ENCODE measurements at regions not wholly inside any gene's neighbourhood (a gene's known extent, or its start where the extent isn't known, plus 50 kb on each side); places are given as distances from the start of the nearest gene placed in this dataset.
"Not testable (repeated sequence)": the region's sequence is repeated elsewhere in the genome, so short reads cannot be mapped to it uniquely, and the experiment has no call there.

GRCh38 chr14:86775896-86776295 is 1217.1 kb downstream of the GALC start:
- H3K36me3 ChIP-seq (ENCODE audit: control insufficient read depth in 4 of 4, insufficient read depth in 3 of 4, low read depth in 1 of 4, low read length in 3 of 4); H3K27ac ChIP-seq (ENCODE audit: low read depth in 1 of 2, low read length in 2 of 2); H3K4me3 ChIP-seq (ENCODE audit: low read depth in 1 of 3, low read length in 3 of 3); H3K27me3 ChIP-seq (ENCODE audit: control insufficient read depth in 4 of 4, insufficient read depth in 4 of 4, low read length in 3 of 4); DNase-seq (ENCODE audit: low spot score); H3K9ac ChIP-seq (ENCODE audit: low read depth in 1 of 2, low read length in 2 of 2); H3K9me3 ChIP-seq (ENCODE audit: control insufficient read depth in 4 of 4, low read length in 3 of 4): not testable (repeated sequence)
- 89% methylated on average over 3 of the region's 3 CpGs for WGBS
- peaks cover 1 to 28% (median 13%) of the 10 kb centered on the region in 4 donors for H3K4me1 ChIP-seq (ENCODE audit: control insufficient read depth in 4 of 4, insufficient read depth in 4 of 4, low read length in 3 of 4)

- 67% methylated on average over 2 of the region's 2 CpGs for WGBS
- peaks cover 1 to 20% (median 9%) of the 10 kb centered on the region in 4 donors for H3K4me1 ChIP-seq (ENCODE audit: control insufficient read depth in 4 of 4, insufficient read depth in 4 of 4, low read length in 3 of 4)
- H3K36me3 ChIP-seq (ENCODE audit: control insufficient read depth in 4 of 4, insufficient read depth in 3 of 4, low read depth in 1 of 4, low read length in 3 of 4), result no peaks in the 10 kb centered on the region
- DNase-seq (ENCODE audit: low spot score), result no peak
- TF ChIP-seq NR2F2 (IDR thresholded peaks at IDR 0.05) (no peak), EGR1 (IDR thresholded peaks at IDR 0.05; ENCODE audit: low read depth in 2 of 2) (no peak), HNF4A (conservative IDR thresholded peaks at IDR 0.05) (no peak), HNF4G (IDR thresholded peaks at IDR 0.05) (no peak)
- no peak overlapping the region for H3K9ac ChIP-seq (ENCODE audit: low read depth in 1 of 2, low read length in 2 of 2)
- H3K27me3 ChIP-seq (ENCODE audit: control insufficient read depth in 4 of 4, insufficient read depth in 4 of 4, low read length in 3 of 4), result no peaks in the 10 kb centered on the region
- H3K27ac ChIP-seq (ENCODE audit: low read depth in 1 of 2, low read length in 2 of 2), result no peak overlapping the region
- H3K9me3 ChIP-seq (ENCODE audit: control insufficient read depth in 4 of 4, low read length in 3 of 4), result no peaks in the 10 kb centered on the region
- no peak overlapping the region for H3K4me3 ChIP-seq (ENCODE audit: low read depth in 1 of 3, low read length in 3 of 3)
Measured at GRCh38 chr14:86774916-86775315, 1218.1 kb downstream of the GALC start.

GRCh38 chr14:86772075-86772474 is 1220.9 kb downstream of the GALC start:
- no peak overlapping the region for H3K27ac ChIP-seq (ENCODE audit: low read depth in 1 of 2, low read length in 2 of 2)
- no peaks in the 10 kb centered on the region for H3K4me1 ChIP-seq (ENCODE audit: control insufficient read depth in 4 of 4, insufficient read depth in 4 of 4, low read length in 3 of 4)
- no peaks in the 10 kb centered on the region for H3K36me3 ChIP-seq (ENCODE audit: control insufficient read depth in 4 of 4, insufficient read depth in 3 of 4, low read depth in 1 of 4, low read length in 3 of 4)
- no peak for DNase-seq (ENCODE audit: low spot score)
- H3K4me3 ChIP-seq (ENCODE audit: low read depth in 1 of 3, low read length in 3 of 3), result no peak overlapping the region
- TF ChIP-seq JUND (IDR thresholded peaks at IDR 0.05) (no peak), CTCF (IDR thresholded peaks at IDR 0.05; ENCODE audit: low read depth, low read length, missing input control) (no peak), FOXA1 (IDR thresholded peaks at IDR 0.05) (no peak), TAF1 (conservative IDR thresholded peaks at IDR 0.05) (no peak), REST (IDR thresholded peaks at IDR 0.05) (no peak), HNF4A (conservative IDR thresholded peaks at IDR 0.05) (no peak), ATF3 (IDR thresholded peaks at IDR 0.05) (no peak), NR2F2 (IDR thresholded peaks at IDR 0.05) (no peak), RXRA (IDR thresholded peaks at IDR 0.05) (no peak), GABPA (IDR thresholded peaks at IDR 0.05 in 1 of 2, conservative IDR thresholded peaks at IDR 0.05 in 1 of 2) (no peak), SP1 (IDR thresholded peaks at IDR 0.05) (no peak), ZBTB33 (IDR thresholded peaks at IDR 0.05) (no peak), YY1 (IDR thresholded peaks at IDR 0.05) (no peak), RAD21 (IDR thresholded peaks at IDR 0.05) (no peak)
- WGBS, result 68% methylated on average over 1 of the region's 1 CpG
- no peak overlapping the region for H3K9ac ChIP-seq (ENCODE audit: low read depth in 1 of 2, low read length in 2 of 2)
- no peaks in the 10 kb centered on the region for H3K27me3 ChIP-seq (ENCODE audit: control insufficient read depth in 4 of 4, insufficient read depth in 4 of 4, low read length in 3 of 4)
- H3K9me3 ChIP-seq (ENCODE audit: control insufficient read depth in 4 of 4, low read length in 3 of 4), result no peaks in the 10 kb centered on the region
